ENCODE measurements at regions not wholly inside any gene's neighbourhood (a gene's known extent, or its start where the extent isn't known, plus 50 kb on each side); places are given as distances from the start of the nearest gene placed in this dataset.

- BruUV-seq (replicated peaks): no TSS peak
- Histone ChIP-seq H3K27ac (ENCODE audit: low read length) (no peak overlapping the region), H3K27me3 (ENCODE audit: control insufficient read depth, insufficient read depth, low read length) (no peaks in the 10 kb centered on the region), H3K9me3 (ENCODE audit: control insufficient read depth, insufficient read depth, low read depth, low read length) (no peaks in the 10 kb centered on the region), H3K36me3 (ENCODE audit: control insufficient read depth, insufficient read depth, low read length) (no peaks in the 10 kb centered on the region), H3K4me1 (ENCODE audit: control insufficient read depth, insufficient read depth, low read length) (no peaks in the 10 kb centered on the region), H3K4me3 (ENCODE audit: low read depth in 2 of 2, low read length in 2 of 2) (no peak overlapping the region)
- in situ Hi-C loops (cut with HindIII; ENCODE audit: low pct_unique_long_range_greater_than_20kb, low sequenced_read_pairs) (no loop called here), intact Hi-C loops (cut with micrococcal nuclease; ENCODE audit: unreplicated experiment) (no loop called here)
- ChIA-PET CTCF (no interaction called here), POLR2A (no interaction called here)
- TF ChIP-seq SIN3A (IDR thresholded peaks at IDR 0.05; ENCODE audit: borderline replicate concordance, insufficient read depth, low read depth, low read length) (no peak), TCF7L2 (IDR thresholded peaks at IDR 0.05; ENCODE audit: low read depth, low read length) (no peak), REST (IDR thresholded peaks at IDR 0.05; ENCODE audit: insufficient read depth in 1 of 2, low read depth in 2 of 2, low read length in 1 of 2) (no peak), CTCF (IDR thresholded peaks at IDR 0.05) (no peak)
- DNase-seq (ENCODE audit: low read depth, low spot score) (no peak), ATAC-seq (no peak)
These were observed 128.3 kb downstream of the APIP start for GRCh38 chr11:34787895-34788294.

- ATAC-seq: no peak
- POLR2A ChIA-PET: no interaction called here
These were observed 128.8 kb downstream of the APIP start for GRCh38 chr11:34787348-34787747.

More at GRCh38 chr11:34787348-34787747, 128.8 kb downstream of the APIP start:
- H3K9me3 ChIP-seq (ENCODE audit: control insufficient read depth, insufficient read depth, low read depth, low read length): no peaks in the 10 kb centered on the region
- no peak for TF ChIP-seq REST (IDR thresholded peaks at IDR 0.05; ENCODE audit: insufficient read depth in 1 of 2, low read depth in 2 of 2, low read length in 1 of 2)
- TF ChIP-seq TCF7L2 (IDR thresholded peaks at IDR 0.05; ENCODE audit: low read depth, low read length): no peak
- no peak for TF ChIP-seq POLR2AphosphoS5 (IDR thresholded peaks at IDR 0.05; ENCODE audit: low read depth, low read length)
- TF ChIP-seq CTCF (IDR thresholded peaks at IDR 0.05): no peak
- TF ChIP-seq SIN3A (IDR thresholded peaks at IDR 0.05; ENCODE audit: borderline replicate concordance, insufficient read depth, low read depth, low read length): no peak
- H3K27me3 ChIP-seq (ENCODE audit: control insufficient read depth, insufficient read depth, low read length): no peaks in the 10 kb centered on the region
- intact Hi-C loops (cut with micrococcal nuclease; ENCODE audit: unreplicated experiment) (no loop called here), in situ Hi-C loops (cut with HindIII; ENCODE audit: low pct_unique_long_range_greater_than_20kb, low sequenced_read_pairs) (no loop called here)
- no TSS peak for BruUV-seq (replicated peaks)
- no peak overlapping the region for H3K27ac ChIP-seq (ENCODE audit: low read length)
- no peak overlapping the region for H3K4me3 ChIP-seq (ENCODE audit: low read depth in 2 of 2, low read length in 2 of 2)
- H3K36me3 ChIP-seq (ENCODE audit: control insufficient read depth, insufficient read depth, low read length): no peaks in the 10 kb centered on the region
- H3K4me1 ChIP-seq (ENCODE audit: control insufficient read depth, insufficient read depth, low read length): no peaks in the 10 kb centered on the region
- DNase-seq (ENCODE audit: low read depth, low spot score): no peak
- CTCF ChIA-PET: no interaction called here

Data from Panc1 (cell line).